ENCODE measurements at regions not wholly inside any gene's neighbourhood (a gene's known extent, or its start where the extent isn't known, plus 50 kb on each side); places are given as distances from the start of the nearest gene placed in this dataset.

GRCh38 chrX:125101971-125102755 lies 217.5 kb upstream of the TEX13C start:
- Histone ChIP-seq H3K9me3 (ENCODE audit: severe bottlenecking) (no peaks in the 10 kb centered on the region), H3K36me3 (ENCODE audit: low read depth) (no peaks in the 10 kb centered on the region), H3K4me3 (ENCODE audit: severe bottlenecking) (no peak overlapping the region), H3K4me1 (ENCODE audit: insufficient read depth, poor library complexity, severe bottlenecking) (no peaks in the 10 kb centered on the region), H3K27me3 (ENCODE audit: insufficient read depth, poor library complexity, severe bottlenecking) (no peaks in the 10 kb centered on the region), H3K27ac (ENCODE audit: poor library complexity, severe bottlenecking) (no peak overlapping the region)
- no peak for DNase-seq (ENCODE audit: low spot score)
- TF ChIP-seq CTCF (IDR thresholded peaks at IDR 0.05; ENCODE audit: poor library complexity, severe bottlenecking): no peak
- ATAC-seq (ENCODE audit: low read depth): no peak

- no peaks in the 10 kb centered on the region for H3K9me3 ChIP-seq (ENCODE audit: severe bottlenecking)
- H3K27me3 ChIP-seq (ENCODE audit: insufficient read depth, poor library complexity, severe bottlenecking): no peaks in the 10 kb centered on the region
- no peak for ATAC-seq (ENCODE audit: low read depth)
- H3K27ac ChIP-seq (ENCODE audit: poor library complexity, severe bottlenecking): no peak overlapping the region
- TF ChIP-seq CTCF (IDR thresholded peaks at IDR 0.05; ENCODE audit: poor library complexity, severe bottlenecking): no peak
- H3K4me1 ChIP-seq (ENCODE audit: insufficient read depth, poor library complexity, severe bottlenecking): no peaks in the 10 kb centered on the region
- H3K36me3 ChIP-seq (ENCODE audit: low read depth): no peaks in the 10 kb centered on the region
- no peak for DNase-seq (ENCODE audit: low spot score)
- no peak overlapping the region for H3K4me3 ChIP-seq (ENCODE audit: severe bottlenecking)
Measured at GRCh38 chrX:125103693-125104092, 216.0 kb upstream of the TEX13C start.

GRCh38 chrX:125108921-125109320 lies 210.8 kb upstream of the TEX13C start:
- ATAC-seq (ENCODE audit: low read depth) (no peak), DNase-seq (ENCODE audit: low spot score) (no peak)
- Histone ChIP-seq H3K27me3 (ENCODE audit: insufficient read depth, poor library complexity, severe bottlenecking) (no peaks in the 10 kb centered on the region), H3K4me1 (ENCODE audit: insufficient read depth, poor library complexity, severe bottlenecking) (no peaks in the 10 kb centered on the region), H3K27ac (ENCODE audit: poor library complexity, severe bottlenecking) (no peak overlapping the region), H3K9me3 (ENCODE audit: severe bottlenecking) (no peaks in the 10 kb centered on the region), H3K4me3 (ENCODE audit: severe bottlenecking) (no peak overlapping the region), H3K36me3 (ENCODE audit: low read depth) (no peaks in the 10 kb centered on the region)
- TF ChIP-seq CTCF (IDR thresholded peaks at IDR 0.05; ENCODE audit: poor library complexity, severe bottlenecking): no peak

GRCh38 chrX:125131164-125131563 lies 188.5 kb upstream of the TEX13C start:
- no peaks in the 10 kb centered on the region for H3K9me3 ChIP-seq (ENCODE audit: severe bottlenecking)
- H3K36me3 ChIP-seq (ENCODE audit: low read depth): no peaks in the 10 kb centered on the region
- ATAC-seq (ENCODE audit: low read depth) (peak; percentile 67; the same call in 1 of the 3 replicates), DNase-seq (ENCODE audit: low spot score) (no peak)
- no peak overlapping the region for H3K27ac ChIP-seq (ENCODE audit: poor library complexity, severe bottlenecking)
- H3K4me3 ChIP-seq (ENCODE audit: severe bottlenecking): no peak overlapping the region
- H3K4me1 ChIP-seq (ENCODE audit: insufficient read depth, poor library complexity, severe bottlenecking): no peaks in the 10 kb centered on the region
- H3K27me3 ChIP-seq (ENCODE audit: insufficient read depth, poor library complexity, severe bottlenecking): no peaks in the 10 kb centered on the region
- peak; percentile 32 for TF ChIP-seq CTCF (IDR thresholded peaks at IDR 0.05; ENCODE audit: poor library complexity, severe bottlenecking)

- H3K27ac ChIP-seq (ENCODE audit: poor library complexity, severe bottlenecking): no peak overlapping the region
- no peak for DNase-seq (ENCODE audit: low spot score)
- H3K36me3 ChIP-seq (ENCODE audit: low read depth): no peaks in the 10 kb centered on the region
- H3K27me3 ChIP-seq (ENCODE audit: insufficient read depth, poor library complexity, severe bottlenecking): no peaks in the 10 kb centered on the region
- H3K9me3 ChIP-seq (ENCODE audit: severe bottlenecking): no peaks in the 10 kb centered on the region
- no peak for ATAC-seq (ENCODE audit: low read depth)
- no peak overlapping the region for H3K4me3 ChIP-seq (ENCODE audit: severe bottlenecking)
- H3K4me1 ChIP-seq (ENCODE audit: insufficient read depth, poor library complexity, severe bottlenecking): no peaks in the 10 kb centered on the region
- TF ChIP-seq CTCF (IDR thresholded peaks at IDR 0.05; ENCODE audit: poor library complexity, severe bottlenecking): no peak
Measured at GRCh38 chrX:125132274-125132673, 187.4 kb upstream of the TEX13C start.
